NCI-H345 treated with DMSO at 0.1 percent for 48 hours (cell line): ENCODE measurements at regions not wholly inside any gene's neighbourhood (a gene's known extent, or its start where the extent isn't known, plus 50 kb on each side); places are given as distances from the start of the nearest gene placed in this dataset.
"Not testable (repeated sequence)": the region's sequence is repeated elsewhere in the genome, so short reads cannot be mapped to it uniquely, and the experiment has no call there.

Source experiments
- DNase-seq: peaks from one replicate; lab custom pipeline; 2025; ENCODE audit not compliant: unreplicated experiment; lab: John Stamatoyannopoulos, UW

GRCh38 chr5:68838157-68838718, 255.6 kb upstream of the SLC30A5 start:
- DNase-seq, result no peak

GRCh38 chr5:68839019-68839552, 254.7 kb upstream of the SLC30A5 start:
- DNase-seq, result no peak

GRCh38 chr5:68843624-68844364, 250.0 kb upstream of the SLC30A5 start:
- DNase-seq, result no peak

DNA sequence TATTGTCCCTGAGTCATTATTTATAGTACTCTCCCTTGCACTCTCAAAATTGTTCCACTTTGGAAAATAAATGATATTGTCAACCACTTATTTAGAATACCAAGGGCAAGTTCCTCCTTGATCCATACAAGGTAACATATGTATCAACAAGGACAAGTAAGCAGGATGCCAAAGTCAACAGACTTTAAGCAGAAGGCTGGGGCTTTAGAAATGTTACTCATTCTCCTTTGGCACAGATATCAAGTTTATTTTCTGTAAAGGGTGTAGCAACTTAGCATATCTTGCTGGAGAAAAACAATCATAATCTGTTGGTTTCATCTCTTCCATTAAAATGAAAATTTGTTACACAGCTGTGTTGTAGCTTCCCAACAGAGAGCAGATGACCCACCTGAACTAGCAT, 248.7 kb upstream of the SLC30A5 start:
- DNase-seq, result no peak

GRCh38 chr5:68846828-68847227, 247.0 kb upstream of the SLC30A5 start:
- DNase-seq, result no peak

GRCh38 chr5:68848091-68848490, 245.7 kb upstream of the SLC30A5 start:
- DNase-seq, result no peak

GRCh38 chr5:68849103-68849502, 244.7 kb upstream of the SLC30A5 start:
- DNase-seq, result no peak

DNA sequence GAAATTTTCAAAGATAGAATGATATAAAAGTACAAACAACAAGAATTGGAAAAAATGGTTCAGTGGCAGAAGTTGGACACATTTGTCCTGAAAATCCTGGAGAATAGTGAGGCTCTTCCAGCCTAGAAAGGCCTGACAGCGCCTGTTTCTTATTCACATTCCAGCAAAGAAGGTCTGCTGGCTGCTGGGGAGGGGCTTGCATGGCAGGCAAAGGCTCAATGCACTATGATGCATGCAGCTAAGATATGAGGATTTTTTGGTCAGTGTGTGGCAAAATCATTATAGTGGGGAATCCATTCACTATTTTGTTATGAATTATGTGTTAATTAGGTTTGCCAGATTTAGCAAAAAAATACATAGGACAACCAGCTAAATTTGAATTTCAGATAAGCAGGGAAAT, 243.9 kb upstream of the SLC30A5 start:
- DNase-seq, result no peak

DNA sequence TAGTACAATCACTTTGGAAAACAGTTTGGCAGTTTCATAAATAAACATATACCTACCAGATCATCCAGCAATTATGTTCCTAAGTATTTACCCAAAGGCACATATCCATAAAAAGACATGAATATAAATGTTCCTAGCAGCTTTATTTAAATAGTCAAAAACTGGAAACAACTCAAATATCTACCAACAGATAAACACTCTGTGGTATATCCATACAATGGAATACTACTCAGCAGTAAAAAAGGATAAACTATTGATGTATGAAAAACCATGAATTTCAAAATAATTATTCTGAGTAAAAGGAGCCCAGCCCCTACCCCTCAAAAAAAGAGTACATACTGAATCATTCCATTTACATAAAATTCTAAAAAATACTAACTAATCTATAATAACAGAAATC, 232.7 kb upstream of the SLC30A5 start:
- DNase-seq, result no peak

DNA sequence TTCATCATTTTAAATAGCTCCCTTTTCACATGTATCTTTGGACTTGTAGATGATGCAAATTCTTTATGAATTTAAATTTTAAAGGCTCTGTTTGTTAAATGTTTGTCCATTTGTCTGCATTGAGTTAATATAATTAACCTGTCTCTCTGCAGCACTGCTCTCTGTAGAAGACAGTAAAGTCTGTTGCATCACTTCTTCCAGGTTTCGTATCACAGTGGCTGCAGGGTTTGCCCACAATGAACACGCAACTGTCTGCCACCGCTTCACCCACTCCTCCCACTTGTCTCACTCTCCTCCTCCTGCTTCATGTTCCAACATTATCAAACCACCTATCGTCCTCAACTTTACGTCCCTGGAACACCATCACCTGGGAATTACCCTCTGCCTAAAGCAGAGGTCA, 231.3 kb upstream of the SLC30A5 start:
- DNase-seq, result no peak

DNA sequence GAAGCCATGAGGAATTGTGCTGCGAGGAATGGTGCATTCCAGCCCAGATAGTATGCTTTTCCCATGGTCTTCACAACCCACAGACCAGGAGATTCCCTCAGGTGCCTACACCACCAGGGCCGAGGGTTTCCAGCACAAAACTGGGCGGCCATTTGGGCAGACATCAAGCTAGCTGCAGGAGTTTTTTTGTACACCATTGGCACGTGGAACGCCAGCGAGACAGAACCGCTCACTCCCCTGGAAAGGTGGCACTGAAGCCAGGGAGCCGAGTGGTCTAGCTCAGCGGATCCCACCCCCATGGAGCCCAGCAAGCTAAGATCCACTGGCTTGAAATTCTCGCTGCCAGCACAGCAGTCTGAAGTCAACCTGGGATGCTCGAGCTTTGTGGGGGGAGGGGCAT, 228.6 kb upstream of the SLC30A5 start:
- DNase-seq, result not testable (repeated sequence)

- DNase-seq, result no peak
Observed at GRCh38 chr5:68872088-68872839, 221.6 kb upstream of the SLC30A5 start.

GRCh38 chr5:68873198-68873597, 220.6 kb upstream of the SLC30A5 start:
- no peak for DNase-seq

- no peak for DNase-seq
Observed at GRCh38 chr5:68875351-68875750, 218.5 kb upstream of the SLC30A5 start.

DNA sequence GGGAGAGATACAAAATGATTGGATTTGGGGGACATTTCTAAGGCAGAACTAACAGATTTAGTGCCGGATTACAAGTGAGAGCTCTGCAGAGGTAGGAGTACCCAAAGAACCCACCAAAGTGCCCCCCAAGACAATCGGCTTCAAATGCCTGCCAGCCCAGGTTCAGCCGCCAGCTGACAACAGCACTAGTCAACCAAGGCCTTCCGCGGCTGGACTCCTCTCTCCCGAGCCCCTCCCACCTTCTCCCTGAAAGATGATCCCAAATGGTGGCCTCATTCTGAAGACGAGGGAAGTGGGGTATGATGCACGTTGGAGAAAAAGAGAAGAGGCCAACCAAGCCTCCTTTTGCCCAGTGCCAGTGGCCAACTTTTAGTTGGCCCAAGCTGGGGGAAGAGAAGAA, 210.4 kb upstream of the SLC30A5 start:
- no peak for DNase-seq

GRCh38 chr5:68884144-68884754, 209.6 kb upstream of the SLC30A5 start:
- no peak for DNase-seq

- DNase-seq, result no peak
Observed at GRCh38 chr5:68884883-68885282, 208.9 kb upstream of the SLC30A5 start.

GRCh38 chr5:68886814-68887213, 207.0 kb upstream of the SLC30A5 start:
- no peak for DNase-seq

DNA sequence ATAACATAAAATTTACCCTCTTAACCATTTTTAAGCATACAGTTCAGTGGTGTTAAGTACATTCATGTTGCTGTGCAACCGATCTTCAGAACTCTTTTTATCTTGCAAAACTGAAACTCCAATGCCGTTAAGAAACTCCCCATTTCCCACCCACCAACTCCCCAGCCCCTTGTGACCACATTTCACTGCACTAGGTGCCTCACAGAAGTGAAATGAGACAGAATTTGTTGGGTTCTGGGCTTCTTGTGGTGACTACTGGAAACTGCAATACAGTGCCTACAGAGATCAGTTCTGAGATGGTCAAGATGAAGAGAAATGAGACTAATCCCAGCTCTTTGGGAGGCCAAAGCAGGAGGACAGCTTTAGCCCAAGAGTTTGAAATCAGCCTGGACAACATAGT, 202.1 kb upstream of the SLC30A5 start:
- DNase-seq, result no peak

- no peak for DNase-seq
Observed at GRCh38 chr5:68894673-68895072, 199.1 kb upstream of the SLC30A5 start.

DNA sequence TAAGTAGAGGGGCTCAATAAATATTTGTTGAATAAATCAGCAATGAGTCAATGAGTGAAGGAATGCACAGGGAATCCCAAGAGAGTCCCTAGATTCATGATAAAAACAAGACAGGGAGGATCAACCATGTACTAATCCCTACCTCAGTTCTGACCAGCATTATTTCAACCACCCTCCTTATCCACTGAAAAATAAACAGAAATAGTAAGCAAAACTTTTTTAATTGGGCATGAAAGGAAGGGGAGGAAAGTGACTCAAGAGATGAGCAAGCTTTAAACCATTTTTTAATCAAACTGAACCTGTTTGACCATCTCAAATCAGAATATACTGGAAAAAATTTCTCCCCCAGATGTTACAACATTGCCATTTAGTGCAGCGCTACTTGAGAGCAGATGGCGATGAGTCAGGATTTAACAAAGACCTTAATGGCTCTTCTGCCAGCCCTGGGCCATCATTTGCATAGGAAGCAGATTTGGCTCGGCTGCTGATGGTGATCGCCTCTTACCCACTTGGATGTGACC, 194.8 kb upstream of the SLC30A5 start:
- DNase-seq, result peak; percentile 8
